EH (cell line): ENCODE measurements at regions not wholly inside any gene's neighbourhood (a gene's known extent, or its start where the extent isn't known, plus 50 kb on each side); places are given as distances from the start of the nearest gene placed in this dataset.

Source experiments
- DNase-seq: peaks from one replicate; pipeline ENCODE4 v3.0.0-alpha.2; 2015; ENCODE audit warnings: low read depth

- no peak for DNase-seq
Measured at GRCh38 chr13:31853643-31854326, 114.5 kb downstream of the RXFP2 start.

- DNase-seq = no peak
Measured at GRCh38 chr13:31859571-31859970, 120.2 kb downstream of the RXFP2 start.

GRCh38 chr13:31860002-31860401, 120.7 kb downstream of the RXFP2 start:
- no peak for DNase-seq

GRCh38 chr13:31862828-31863227, 123.5 kb downstream of the RXFP2 start:
- DNase-seq = no peak

GRCh38 chr13:31864307-31864706, 125.0 kb downstream of the RXFP2 start:
- DNase-seq = no peak

DNA sequence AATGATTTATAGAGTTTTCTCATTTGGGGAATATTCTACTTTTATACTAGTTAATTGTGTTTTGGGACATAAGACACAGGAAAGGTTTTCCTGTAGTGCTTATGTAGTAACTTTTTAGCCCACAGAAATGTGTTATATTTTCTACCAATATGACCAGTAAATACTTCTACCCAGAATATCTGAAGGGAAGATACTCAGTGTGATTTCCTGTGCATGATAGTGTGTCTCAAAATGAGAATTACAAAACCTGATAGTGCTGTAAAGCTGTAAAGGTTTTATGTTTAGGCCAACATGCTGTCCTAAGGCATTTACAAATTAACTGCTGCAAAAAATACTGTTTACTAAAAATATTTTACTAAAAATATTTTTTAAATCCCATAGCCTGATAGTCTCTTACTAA, 126.8 kb downstream of the RXFP2 start:
- DNase-seq = no peak

DNA sequence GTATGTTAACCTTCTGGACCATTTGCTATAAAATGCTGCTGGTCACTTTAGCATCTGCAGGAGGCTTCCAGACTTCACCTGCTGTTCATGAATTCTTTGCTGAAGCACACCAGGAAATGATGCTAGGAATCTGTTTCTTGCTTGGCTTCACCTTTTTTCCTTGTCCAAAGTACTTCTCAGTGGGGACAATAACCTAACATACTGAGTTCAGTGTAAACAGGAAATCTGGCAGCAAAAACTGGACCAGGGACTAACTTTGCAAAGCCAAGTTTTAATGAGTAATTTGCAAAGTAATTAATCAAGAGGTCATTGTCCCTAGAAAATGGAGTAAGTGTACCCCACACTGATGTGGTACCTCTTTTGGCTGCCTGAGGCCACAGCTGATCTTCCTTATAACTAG, 128.4 kb downstream of the RXFP2 start:
- DNase-seq = no peak

GRCh38 chr13:31869582-31869981, 130.3 kb downstream of the RXFP2 start:
- no peak for DNase-seq

DNA sequence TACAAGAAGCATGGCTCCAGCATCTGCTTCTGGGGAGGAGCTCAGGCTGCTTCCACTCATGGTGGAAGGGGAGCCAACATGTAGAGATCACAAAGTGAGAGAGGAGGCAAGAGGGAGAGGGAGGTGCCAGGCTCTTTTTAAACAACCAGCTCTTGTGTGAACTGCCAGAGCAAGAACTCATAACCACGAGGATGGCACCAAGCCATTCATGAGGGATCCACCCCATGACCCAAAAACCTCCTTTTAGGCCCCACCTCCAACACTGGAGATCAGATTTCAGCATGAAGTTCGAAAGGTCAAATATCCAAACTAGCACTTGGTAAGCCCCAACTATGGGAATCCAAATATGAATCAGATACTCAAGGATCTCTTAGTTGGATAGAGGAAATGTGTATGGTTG, 131.2 kb downstream of the RXFP2 start:
- peak; percentile 34 for DNase-seq

- DNase-seq = no peak
Measured at GRCh38 chr13:31873145-31873544, 133.8 kb downstream of the RXFP2 start.

- DNase-seq = no peak
Measured at GRCh38 chr13:31875134-31875533, 135.8 kb downstream of the RXFP2 start.

DNA sequence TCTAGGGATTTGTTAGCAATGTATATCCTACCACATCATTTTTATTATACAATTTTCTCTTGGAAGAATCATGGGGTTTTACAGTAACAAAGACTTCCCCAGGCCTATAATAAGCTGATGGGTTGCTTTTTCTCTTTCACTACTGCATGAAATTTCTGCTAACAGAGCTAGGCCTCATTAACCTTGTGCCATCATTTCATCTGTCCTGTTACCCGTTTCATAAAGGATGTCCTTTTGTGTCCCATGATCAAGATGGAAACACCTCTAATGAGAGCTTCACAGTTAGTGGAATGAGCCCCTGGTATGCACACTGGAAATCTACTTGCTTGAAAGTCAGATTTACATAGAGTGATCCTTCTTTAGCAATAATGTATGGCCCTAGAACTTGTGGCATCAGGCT, 138.7 kb downstream of the RXFP2 start:
- DNase-seq = no peak

GRCh38 chr13:31878495-31878894, 139.2 kb downstream of the RXFP2 start:
- DNase-seq = no peak

- no peak for DNase-seq
Measured at GRCh38 chr13:31878955-31879354, 139.6 kb downstream of the RXFP2 start.

DNA sequence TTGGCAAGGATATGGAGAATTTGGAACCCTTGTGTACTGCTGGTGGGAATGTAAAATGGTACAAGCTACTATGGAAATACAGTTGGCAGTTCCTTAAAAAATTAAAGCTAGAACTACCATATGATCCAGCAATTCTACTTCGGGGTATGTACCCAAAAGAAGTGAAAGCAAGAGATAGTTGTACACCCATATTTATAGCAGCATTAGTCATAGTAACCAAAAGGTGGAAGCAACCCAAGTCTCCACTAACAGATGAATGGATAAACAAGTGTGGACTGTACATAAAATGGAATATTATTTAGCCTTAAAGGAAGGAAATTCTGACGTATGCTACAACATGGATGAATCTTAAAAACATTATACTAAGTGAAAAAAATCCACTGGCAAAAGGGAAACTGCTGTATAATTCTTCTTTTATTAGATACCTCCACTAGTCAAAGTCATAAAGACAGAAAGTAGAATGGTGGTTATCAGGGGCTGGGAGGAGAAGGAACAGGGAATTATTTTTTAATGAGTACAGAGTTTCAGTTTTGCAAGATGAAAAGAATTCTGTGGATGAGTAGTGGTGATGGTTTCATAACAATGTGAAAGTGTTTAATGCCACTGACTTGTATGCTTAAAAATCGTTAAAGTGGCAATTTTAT, 141.6 kb downstream of the RXFP2 start:
- peak; percentile 54 for DNase-seq

GRCh38 chr13:31881495-31881882, 142.2 kb downstream of the RXFP2 start:
- no peak for DNase-seq

DNA sequence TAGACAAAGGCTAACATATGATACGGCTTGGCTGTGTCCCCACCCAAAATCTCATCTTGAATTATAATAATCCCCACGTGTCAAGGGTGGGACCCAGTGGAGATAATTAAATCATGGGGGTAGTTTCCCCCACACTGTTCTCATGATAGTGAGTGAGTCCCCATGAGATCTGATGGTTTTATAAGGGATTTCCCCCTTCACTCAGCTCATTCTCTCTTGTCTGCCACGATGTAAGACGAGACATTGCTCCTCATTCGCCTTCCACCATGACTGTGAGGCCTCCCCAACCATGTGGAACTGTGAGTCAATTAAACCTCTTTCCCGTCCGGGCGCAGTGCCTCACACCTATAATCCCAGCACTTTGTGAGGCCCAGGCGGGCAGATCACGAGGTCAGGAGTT, 143.5 kb downstream of the RXFP2 start:
- no peak for DNase-seq

DNA sequence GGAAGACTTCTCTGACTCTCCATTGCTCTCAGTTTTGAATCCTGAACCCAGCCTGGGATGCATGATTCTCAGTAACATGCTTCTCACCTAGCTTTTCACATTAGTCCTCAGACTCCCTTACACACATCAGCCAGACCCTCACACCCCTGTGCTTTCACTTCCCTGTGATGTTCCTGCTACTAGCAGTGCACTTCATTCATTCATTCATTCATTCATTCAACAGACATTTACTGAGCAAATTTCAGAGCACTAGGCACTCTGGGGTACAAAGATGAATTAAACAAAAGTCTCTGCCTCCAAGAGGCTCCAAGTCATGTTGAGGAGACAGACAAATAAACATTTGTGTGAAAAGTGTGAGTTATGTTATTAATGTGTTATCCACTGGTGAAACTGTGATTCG, 145.2 kb downstream of the RXFP2 start:
- no peak for DNase-seq

DNA sequence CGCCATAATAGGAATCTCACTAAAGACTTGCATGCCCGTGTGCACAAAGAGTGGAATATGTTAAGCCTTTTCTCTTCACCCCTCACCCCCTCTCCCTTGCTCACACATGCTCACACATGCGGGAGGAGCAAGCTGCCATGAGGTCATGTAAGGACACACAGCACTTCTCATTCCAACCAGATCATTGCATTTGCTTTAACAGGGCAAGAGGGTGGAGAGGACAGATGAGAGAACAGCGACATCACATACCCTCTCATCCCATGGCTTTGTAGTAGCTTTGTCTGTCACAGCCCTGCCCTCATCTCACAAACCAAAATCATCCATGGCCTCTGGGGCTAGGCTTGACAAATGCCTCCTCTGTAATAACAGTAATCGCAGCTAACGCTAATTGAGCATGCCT, 145.6 kb upstream of the FRY start:
- DNase-seq = peak; percentile 64

GRCh38 chr13:31887286-31887685, 144.3 kb upstream of the FRY start:
- peak; percentile 81 for DNase-seq

DNA sequence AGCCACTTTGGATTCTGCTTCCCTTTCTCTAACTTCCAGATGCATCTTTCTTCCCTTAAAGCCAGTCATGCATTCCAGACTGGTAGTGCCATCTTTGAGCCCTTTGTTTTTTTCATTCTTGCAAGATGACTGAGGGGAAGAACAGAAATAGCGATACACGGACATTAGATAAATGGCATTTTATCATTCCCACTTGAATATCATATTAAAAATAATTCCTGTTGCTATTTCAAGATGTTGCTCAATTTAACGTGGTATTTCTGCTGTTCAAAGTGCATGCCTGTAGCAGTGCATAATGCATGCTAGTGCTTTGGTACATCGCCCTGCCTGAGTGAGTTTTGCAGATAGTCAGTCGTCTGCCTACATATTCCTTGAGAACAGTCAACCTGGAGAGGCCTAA, 140.6 kb upstream of the FRY start:
- peak; percentile 39 for DNase-seq

DNA sequence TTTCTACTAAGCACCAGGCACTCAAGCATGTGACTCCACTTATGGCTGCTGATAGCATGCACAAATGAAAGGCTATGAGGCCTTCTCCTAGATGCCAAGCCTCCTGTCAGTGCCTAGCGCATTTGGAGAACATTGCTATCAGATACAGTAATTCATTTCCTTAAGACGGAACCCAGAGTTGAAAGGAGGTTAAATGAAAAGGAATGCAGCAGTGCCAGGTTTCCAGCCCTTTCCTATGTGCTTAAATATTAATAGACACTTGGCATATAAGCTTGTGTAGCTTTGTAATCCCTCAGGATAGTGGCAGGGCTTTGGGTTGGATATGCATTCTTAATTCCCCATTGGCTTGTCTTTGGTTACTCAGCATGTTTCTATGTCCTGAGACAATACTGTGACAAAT, 140.1 kb upstream of the FRY start:
- DNase-seq = no peak

DNA sequence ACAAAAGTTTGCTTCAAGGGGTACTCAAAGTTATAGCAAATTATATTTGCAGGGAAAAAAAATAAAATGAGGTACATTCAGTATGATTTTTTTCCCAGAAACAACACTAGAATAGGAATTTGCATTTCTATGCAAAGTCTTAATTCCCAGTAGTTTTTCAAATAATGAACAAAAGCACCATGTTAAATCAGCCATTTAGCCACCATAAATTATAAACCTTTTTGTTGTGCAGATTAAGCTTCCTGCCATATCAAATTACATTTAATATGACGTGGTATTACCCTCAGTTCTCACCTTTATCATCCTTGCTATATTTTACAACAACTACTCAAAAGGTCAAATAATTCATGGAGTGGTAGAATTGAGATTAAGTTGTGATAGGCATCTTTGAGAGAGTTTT, 136.6 kb upstream of the FRY start:
- DNase-seq = no peak

DNA sequence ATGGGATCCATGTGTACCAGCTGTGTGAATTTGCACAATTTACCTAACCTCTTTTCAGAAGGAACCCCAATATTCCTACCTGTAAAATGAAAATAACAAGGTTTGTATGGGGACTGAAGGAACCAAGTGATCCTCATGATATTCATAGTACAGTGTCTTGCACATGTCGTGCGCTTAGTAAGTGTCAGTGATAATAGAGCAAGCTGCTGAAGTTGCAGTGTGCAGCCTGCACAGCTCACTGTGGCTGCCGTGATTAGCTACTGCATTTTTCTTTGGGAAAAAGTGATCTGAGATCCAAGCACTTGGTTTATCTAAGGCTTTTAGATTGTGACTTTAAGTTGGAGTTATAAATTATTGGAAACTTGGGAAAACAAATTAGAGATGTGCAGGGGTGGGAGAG, 135.9 kb upstream of the FRY start:
- no peak for DNase-seq
